Keratinocyte (primary cell): ENCODE measurements at regions not wholly inside any gene's neighbourhood (a gene's known extent, or its start where the extent isn't known, plus 50 kb on each side); places are given as distances from the start of the nearest gene placed in this dataset.

Source experiments
- CTCF ChIP-seq, 3 experiments: IDR thresholded peaks in 1 of 3; conservative IDR thresholded peaks in 1 of 3; optimal IDR thresholded peaks in 1 of 3; 2 replicates in 2 of 3; 3 replicates in 1 of 3; pipeline versions ENCODE3 to v1.5.1; 2011; ENCODE audit warnings: low read length in 3 of 3, mild to moderate bottlenecking in 3 of 3, moderate library complexity in 2 of 3, control low read depth in 1 of 3, inconsistent platforms in 1 of 3; ENCODE audit not compliant: insufficient read depth in 2 of 3; ENCODE audit errors: extremely low read depth in 1 of 3
- EZH2 ChIP-seq: IDR thresholded peaks from one replicate; pipeline ENCODE4 v1.6.1; 2012; ENCODE audit warnings: inconsistent platforms, mild to moderate bottlenecking, low read length, moderate library complexity

GRCh38 chr12:4009979-4010704 lies 136.9 kb upstream of the PARP11 start:
- no peak for TF ChIP-seq CTCF (optimal IDR thresholded peaks at IDR 0.05 in 1 of 3, IDR thresholded peaks at IDR 0.05 in 1 of 3, conservative IDR thresholded peaks at IDR 0.05 in 1 of 3; ENCODE audit: extremely low read depth in 1 of 3, insufficient read depth in 2 of 3, low read length in 3 of 3)
- TF ChIP-seq EZH2, result no peak
